Esophagus squamous epithelium (tissue), 5 donors: ENCODE measurements at regions not wholly inside any gene's neighbourhood (a gene's known extent, or its start where the extent isn't known, plus 50 kb on each side); places are given as distances from the start of the nearest gene placed in this dataset.

ENCODE experiments used
- DNase-seq: peaks from one replicate; lab custom pipeline; 2025; lab: John Stamatoyannopoulos, UW
- H3K27ac ChIP-seq, 4 donors: fragments of 200-600 bp; sonication (generic); one replicate each; pipeline ENCODE4 v1.5.1; 2016 to 2019; ENCODE audit warnings: mild to moderate bottlenecking in 1 of 4
- H3K27me3 ChIP-seq, 4 donors: fragments of 200-600 bp; sonication (generic); 1 replicate in 3 of 4; 2 replicates in 1 of 4; pipeline versions ENCODE4 v1.5.1 to v1.6.0; 2017 to 2021; ENCODE audit warnings: antibody characterized with exemption in 1 of 4
- H3K36me3 ChIP-seq, 3 donors: fragments of 200-600 bp; sonication (generic); one replicate each; pipeline ENCODE4 v1.5.1; 2016 to 2019
- H3K4me1 ChIP-seq, 3 donors: fragments of 200-600 bp; sonication (generic); one replicate each; pipeline ENCODE4 v1.5.1; 2017 to 2019
- H3K4me3 ChIP-seq, 4 donors: fragments of 200-600 bp; sonication (generic); 1 replicate in 3 of 4; 2 replicates in 1 of 4; pipeline ENCODE4 v1.5.1; 2016 to 2019; ENCODE audit warnings: mild to moderate bottlenecking in 2 of 4, moderate library complexity in 1 of 4
- H3K9me3 ChIP-seq, 3 donors: fragments of 200-600 bp; sonication (generic); one replicate each; pipeline ENCODE4 v1.5.1; 2016 to 2019
- POLR2A ChIP-seq, 4 donors: fragments of 450-650 bp; IDR thresholded peaks; one replicate each; pipeline ENCODE4 v1.6.1; 2017; ENCODE audit warnings: antibody characterized with exemption in 4 of 4, mild to moderate bottlenecking in 4 of 4, moderate library complexity in 3 of 4
- WGBS, 2 donors: methylation state at CpG; one replicate each; pipeline ENCODE4 v1.1.5; 2018; 5-methylcytosine and 5-hydroxymethylcytosine counted together
- intact Hi-C: fragments of 100-400 bp; cut with DNase I; formaldehyde crosslinking; loops from one replicate; pipeline ENCODE4 v1.15.0; 2022
- TF ChIP-seq, protein P1 (sequence below), 6 experiments: fragments of 450-650 bp in 4 of 6; fragments of 200-600 bp in 2 of 6; sonication (generic) in 2 of 6; IDR thresholded peaks; one replicate each; pipeline ENCODE4 v1.5.1; 2016 to 2019; ENCODE audit warnings: antibody characterized with exemption in 6 of 6, mild to moderate bottlenecking in 4 of 6, moderate library complexity in 4 of 6
- donor health status: DM: yes; HTN: yes; CAD: no.

DNA sequence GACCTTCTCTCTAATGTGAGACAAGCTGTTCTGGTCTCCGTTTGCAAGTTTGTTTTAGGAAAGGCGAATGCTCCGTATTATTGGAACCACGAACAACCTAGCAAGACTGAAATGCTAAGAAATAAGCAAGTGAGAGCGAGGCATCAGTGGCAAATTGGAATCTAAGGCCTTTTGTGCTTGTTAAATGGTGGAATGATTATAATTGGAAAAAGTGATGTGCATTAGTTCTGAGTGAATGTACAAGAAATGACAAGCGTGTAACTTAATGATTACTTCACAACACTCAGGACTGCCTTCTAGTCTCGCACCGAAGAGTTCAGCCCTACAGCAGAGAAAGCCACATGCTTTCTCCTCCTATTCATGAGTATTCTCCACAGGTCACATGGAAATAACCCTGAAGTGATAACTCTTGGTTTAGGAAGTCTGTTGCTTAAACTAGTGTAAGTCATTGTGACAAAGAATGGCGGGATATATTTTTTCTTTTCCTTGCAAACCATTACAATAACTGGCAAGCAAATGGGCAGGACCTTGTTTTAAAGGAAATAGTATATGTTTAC is 392.2 kb upstream of the FIGN start:
- TF ChIP-seq POLR2A (IDR thresholded peaks at IDR 0.05) = no peak
- TF ChIP-seq, protein P1, sequence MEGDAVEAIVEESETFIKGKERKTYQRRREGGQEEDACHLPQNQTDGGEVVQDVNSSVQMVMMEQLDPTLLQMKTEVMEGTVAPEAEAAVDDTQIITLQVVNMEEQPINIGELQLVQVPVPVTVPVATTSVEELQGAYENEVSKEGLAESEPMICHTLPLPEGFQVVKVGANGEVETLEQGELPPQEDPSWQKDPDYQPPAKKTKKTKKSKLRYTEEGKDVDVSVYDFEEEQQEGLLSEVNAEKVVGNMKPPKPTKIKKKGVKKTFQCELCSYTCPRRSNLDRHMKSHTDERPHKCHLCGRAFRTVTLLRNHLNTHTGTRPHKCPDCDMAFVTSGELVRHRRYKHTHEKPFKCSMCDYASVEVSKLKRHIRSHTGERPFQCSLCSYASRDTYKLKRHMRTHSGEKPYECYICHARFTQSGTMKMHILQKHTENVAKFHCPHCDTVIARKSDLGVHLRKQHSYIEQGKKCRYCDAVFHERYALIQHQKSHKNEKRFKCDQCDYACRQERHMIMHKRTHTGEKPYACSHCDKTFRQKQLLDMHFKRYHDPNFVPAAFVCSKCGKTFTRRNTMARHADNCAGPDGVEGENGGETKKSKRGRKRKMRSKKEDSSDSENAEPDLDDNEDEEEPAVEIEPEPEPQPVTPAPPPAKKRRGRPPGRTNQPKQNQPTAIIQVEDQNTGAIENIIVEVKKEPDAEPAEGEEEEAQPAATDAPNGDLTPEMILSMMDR (IDR thresholded peaks at IDR 0.05) = no peak
- no peak for DNase-seq
- 85 to 88% methylated on average over 9 of the region's 9 CpGs for whole genome bisulfite sequencing, 2 donors
- Histone ChIP-seq H3K27ac (no peak overlapping the region), H3K36me3 (no peaks in the 10 kb centered on the region), H3K27me3 (no peaks in the 10 kb centered on the region), H3K4me1 (no peaks in the 10 kb centered on the region), H3K4me3 (no peak overlapping the region), H3K9me3 (no peaks in the 10 kb centered on the region)
- intact Hi-C loops = no loop called here

DNA sequence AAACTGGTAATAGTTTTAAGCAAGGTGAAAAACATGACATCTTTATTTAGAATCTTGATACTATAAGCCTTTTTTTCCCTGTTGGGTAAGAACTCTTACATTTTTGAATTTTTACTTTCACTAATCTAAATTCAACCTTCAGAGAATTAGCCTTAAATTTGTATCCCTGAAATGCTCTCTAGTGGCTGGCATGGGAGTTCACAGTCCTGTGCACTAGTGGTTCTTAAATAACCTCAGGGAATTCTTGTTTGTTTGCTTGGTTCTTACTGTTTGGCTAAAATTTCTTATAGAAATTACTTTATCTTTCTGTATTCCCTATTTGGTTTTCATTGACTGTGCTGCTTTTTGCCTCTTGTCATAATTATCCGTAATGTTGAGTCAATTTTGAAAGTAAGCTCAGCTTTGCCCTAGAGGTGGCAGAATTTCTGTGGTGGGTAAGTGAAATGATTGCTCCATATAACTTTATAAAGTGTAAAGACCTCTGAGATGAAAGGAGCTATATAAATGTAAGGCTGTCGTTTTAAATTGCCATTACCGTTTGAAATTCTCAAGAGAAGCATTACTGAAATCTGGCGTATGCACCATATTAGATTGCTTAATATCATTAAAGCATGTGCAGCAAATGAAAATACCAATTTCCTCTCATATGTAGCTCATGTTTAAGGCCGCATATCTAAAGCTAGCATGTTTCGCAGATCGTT is 391.3 kb upstream of the FIGN start:
- TF ChIP-seq POLR2A (IDR thresholded peaks at IDR 0.05) = no peak
- TF ChIP-seq, protein P1 (IDR thresholded peaks at IDR 0.05) = no peak
- intact Hi-C loops = no loop called here
- Histone ChIP-seq H3K36me3 (no peaks in the 10 kb centered on the region), H3K4me3 (no peak overlapping the region), H3K27ac (no peak overlapping the region), H3K27me3 (no peaks in the 10 kb centered on the region), H3K9me3 (no peaks in the 10 kb centered on the region), H3K4me1 (no peaks in the 10 kb centered on the region)
- 86 to 87% methylated on average over 7 of the region's 7 CpGs for WGBS, 2 donors
- DNase-seq = no peak

DNA sequence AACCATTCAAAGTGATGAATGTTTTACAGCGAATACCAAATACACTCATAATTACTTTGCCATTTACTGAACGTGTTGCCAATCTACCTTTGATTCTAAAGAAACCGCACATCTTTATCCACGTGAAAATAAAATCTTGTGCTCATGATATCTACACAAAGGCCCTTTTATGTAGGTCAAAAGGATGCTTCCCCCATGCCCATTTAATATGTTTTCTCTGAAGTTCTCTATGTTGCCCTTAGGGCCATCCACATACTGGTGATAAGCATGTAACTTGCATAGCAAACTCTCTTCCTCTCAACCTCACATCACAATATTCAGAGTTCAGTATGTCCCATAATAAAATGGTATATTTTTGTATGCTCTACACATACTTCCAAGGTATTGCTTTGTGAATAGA is 380.0 kb upstream of the FIGN start:
- peaks cover 0 to 12% (median 0%) of the 10 kb centered on the region in 3 donors for H3K4me1 ChIP-seq
- WGBS, 2 donors = 38 to 60% methylated on average over 4 of the region's 4 CpGs
- no peak overlapping the region for H3K27ac ChIP-seq
- no peaks in the 10 kb centered on the region for H3K27me3 ChIP-seq
- DNase-seq = no peak
- intact Hi-C loops = no loop called here
- no peaks in the 10 kb centered on the region for H3K9me3 ChIP-seq
- TF ChIP-seq, protein P1 (IDR thresholded peaks at IDR 0.05) = no peak
- no peaks in the 10 kb centered on the region for H3K36me3 ChIP-seq
- H3K4me3 ChIP-seq = no peak overlapping the region

DNA sequence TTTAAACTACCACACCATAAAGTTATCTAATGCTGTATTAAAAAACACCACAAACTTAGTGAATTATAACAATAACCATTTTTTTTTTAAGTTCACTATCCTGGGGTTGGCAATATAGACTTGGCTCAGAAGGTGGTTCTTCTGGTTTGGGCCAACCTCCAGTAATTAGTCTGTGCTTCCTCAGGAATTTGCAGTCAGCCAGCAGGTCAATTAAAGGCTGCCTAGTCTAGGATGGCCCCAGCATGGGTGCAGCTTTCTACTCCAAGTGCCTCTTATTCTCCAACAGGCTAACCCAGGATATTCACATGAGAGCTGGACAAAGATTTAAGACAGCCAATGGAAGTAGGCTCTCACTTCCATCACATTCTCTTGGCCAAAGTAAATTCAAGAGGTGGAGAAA is 379.1 kb upstream of the FIGN start:
- H3K27ac ChIP-seq = no peak overlapping the region
- no peak overlapping the region for H3K4me3 ChIP-seq
- H3K4me1 ChIP-seq = peaks cover 0 to 12% (median 0%) of the 10 kb centered on the region in 3 donors
- intact Hi-C loops = no loop called here
- H3K27me3 ChIP-seq = no peaks in the 10 kb centered on the region
- no peak for DNase-seq
- TF ChIP-seq POLR2A (IDR thresholded peaks at IDR 0.05) = no peak
- TF ChIP-seq, protein P1 (IDR thresholded peaks at IDR 0.05) = no peak
- no peaks in the 10 kb centered on the region for H3K9me3 ChIP-seq
- H3K36me3 ChIP-seq = no peaks in the 10 kb centered on the region

DNA sequence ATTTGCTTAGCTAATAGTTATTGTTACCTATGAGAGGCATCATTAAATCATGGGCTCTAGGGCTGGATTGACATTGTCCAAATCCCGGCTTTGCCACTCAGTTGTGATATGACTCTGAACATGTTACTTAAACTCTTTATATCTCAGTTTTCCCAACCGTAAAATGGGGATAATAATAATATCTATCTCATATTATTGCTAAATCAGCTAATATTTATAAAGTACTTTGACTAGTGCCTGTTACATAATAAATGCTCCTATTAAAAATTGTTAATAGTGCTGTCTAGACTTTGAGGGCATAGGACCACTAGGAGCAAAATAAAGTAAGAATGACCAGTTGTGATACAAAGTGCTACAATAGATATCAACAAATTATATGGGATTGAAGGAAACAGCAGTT is 376.3 kb upstream of the FIGN start:
- H3K36me3 ChIP-seq = no peaks in the 10 kb centered on the region
- DNase-seq = no peak
- no peak overlapping the region for H3K27ac ChIP-seq
- WGBS, 2 donors = 86 to 96% methylated on average over 2 of the region's 2 CpGs
- no peaks in the 10 kb centered on the region for H3K27me3 ChIP-seq
- no peak overlapping the region for H3K4me3 ChIP-seq
- TF ChIP-seq, protein P1 (IDR thresholded peaks at IDR 0.05) = no peak
- TF ChIP-seq POLR2A (IDR thresholded peaks at IDR 0.05) = no peak
- intact Hi-C loops = no loop called here
- no peaks in the 10 kb centered on the region for H3K9me3 ChIP-seq
- H3K4me1 ChIP-seq = peaks cover 0 to 12% (median 0%) of the 10 kb centered on the region in 3 donors
